ENCODE measurements at regions not wholly inside any gene's neighbourhood (a gene's known extent, or its start where the extent isn't known, plus 50 kb on each side); places are given as distances from the start of the nearest gene placed in this dataset.

- H3K4me3 ChIP-seq (replicated peaks; ENCODE audit: low read depth, low read length) = no peak overlapping the region
- no peak for TF ChIP-seq CTCF (IDR thresholded peaks at IDR 0.05; ENCODE audit: low read length, missing control alignments)
- peak; percentile 81 for DNase-seq (ENCODE audit: low read depth)
Measured at GRCh38 chr3:150248116-150248887, 159.8 kb upstream of the TSC22D2 start.

GRCh38 chr3:150247441-150247840 lies 160.7 kb upstream of the TSC22D2 start:
- no peak overlapping the region for H3K4me3 ChIP-seq (replicated peaks; ENCODE audit: low read depth, low read length)
- DNase-seq (ENCODE audit: low read depth) = no peak
- TF ChIP-seq CTCF (IDR thresholded peaks at IDR 0.05; ENCODE audit: low read length, missing control alignments) = no peak

- TF ChIP-seq CTCF (IDR thresholded peaks at IDR 0.05; ENCODE audit: low read length, missing control alignments) = no peak
- no peak for DNase-seq (ENCODE audit: low read depth)
- H3K4me3 ChIP-seq (replicated peaks; ENCODE audit: low read depth, low read length) = no peak overlapping the region
Measured at GRCh38 chr3:150243466-150243865, 164.6 kb upstream of the TSC22D2 start.

- TF ChIP-seq CTCF (IDR thresholded peaks at IDR 0.05; ENCODE audit: low read length, missing control alignments) = no peak
- no peak overlapping the region for H3K4me3 ChIP-seq (replicated peaks; ENCODE audit: low read depth, low read length)
- no peak for DNase-seq (ENCODE audit: low read depth)
Measured at GRCh38 chr3:150242220-150242936, 165.7 kb upstream of the TSC22D2 start.

GRCh38 chr3:150240891-150241290 lies 167.2 kb upstream of the TSC22D2 start:
- DNase-seq (ENCODE audit: low read depth) = no peak
- no peak overlapping the region for H3K4me3 ChIP-seq (replicated peaks; ENCODE audit: low read depth, low read length)
- TF ChIP-seq CTCF (IDR thresholded peaks at IDR 0.05; ENCODE audit: low read length, missing control alignments) = no peak

GRCh38 chr3:150239766-150240165 lies 168.3 kb upstream of the TSC22D2 start:
- TF ChIP-seq CTCF (IDR thresholded peaks at IDR 0.05; ENCODE audit: low read length, missing control alignments) = no peak
- H3K4me3 ChIP-seq (replicated peaks; ENCODE audit: low read depth, low read length) = no peak overlapping the region
- DNase-seq (ENCODE audit: low read depth) = no peak

Measured in fibroblast of pulmonary artery (primary cell).